Fibroblast of skin of left quadriceps (primary cell): ENCODE measurements at regions not wholly inside any gene's neighbourhood (a gene's known extent, or its start where the extent isn't known, plus 50 kb on each side); places are given as distances from the start of the nearest gene placed in this dataset.

Source experiments
- DNase-seq, 2 experiments: peaks; one replicate each; pipeline ENCODE4 v3.0.0-alpha.2; 2013; ENCODE audit warnings: low read depth in 2 of 2

- DNase-seq: no peak
Measured at GRCh38 chr1:29878501-29878900, 642.2 kb downstream of the PTPRU start.

- no peak for DNase-seq
Measured at GRCh38 chr1:29876902-29877301, 640.6 kb downstream of the PTPRU start.

- no peak for DNase-seq
Measured at GRCh38 chr1:29876441-29876840, 640.1 kb downstream of the PTPRU start.

- DNase-seq: no peak
Measured at GRCh38 chr1:29875557-29876028, 639.3 kb downstream of the PTPRU start.

GRCh38 chr1:29870621-29871020 lies 634.3 kb downstream of the PTPRU start:
- DNase-seq: no peak

GRCh38 chr1:29869802-29870201 lies 633.5 kb downstream of the PTPRU start:
- DNase-seq: no peak

GRCh38 chr1:29868944-29869343 lies 632.6 kb downstream of the PTPRU start:
- DNase-seq: no peak

- DNase-seq: no peak
Measured at GRCh38 chr1:29868096-29868495, 631.8 kb downstream of the PTPRU start.

- DNase-seq: no peak
Measured at GRCh38 chr1:29865051-29865450, 628.7 kb downstream of the PTPRU start.

GRCh38 chr1:29864431-29865022 lies 628.2 kb downstream of the PTPRU start:
- no peak for DNase-seq

- DNase-seq: no peak
Measured at GRCh38 chr1:29861922-29862321, 625.6 kb downstream of the PTPRU start.

GRCh38 chr1:29861446-29861845 lies 625.1 kb downstream of the PTPRU start:
- DNase-seq: no peak

- DNase-seq: no peak
Measured at GRCh38 chr1:29860681-29861080, 624.4 kb downstream of the PTPRU start.

GRCh38 chr1:29860056-29860455 lies 623.7 kb downstream of the PTPRU start:
- no peak for DNase-seq

GRCh38 chr1:29859126-29859525 lies 622.8 kb downstream of the PTPRU start:
- DNase-seq: no peak

- DNase-seq: no peak
Measured at GRCh38 chr1:29858646-29859045, 622.3 kb downstream of the PTPRU start.

- no peak for DNase-seq
Measured at GRCh38 chr1:29856340-29857114, 620.2 kb downstream of the PTPRU start.

GRCh38 chr1:29855561-29856160 lies 619.3 kb downstream of the PTPRU start:
- DNase-seq: no peak

- no peak for DNase-seq
Measured at GRCh38 chr1:29854700-29855276, 618.5 kb downstream of the PTPRU start.

- DNase-seq: no peak
Measured at GRCh38 chr1:29853716-29854330, 617.5 kb downstream of the PTPRU start.

- no peak for DNase-seq
Measured at GRCh38 chr1:29852248-29852647, 615.9 kb downstream of the PTPRU start.

- DNase-seq: no peak
Measured at GRCh38 chr1:29851691-29852090, 615.4 kb downstream of the PTPRU start.
